ENCODE measurements at regions not wholly inside any gene's neighbourhood (a gene's known extent, or its start where the extent isn't known, plus 50 kb on each side); places are given as distances from the start of the nearest gene placed in this dataset.
"Not testable (repeated sequence)": the region's sequence is repeated elsewhere in the genome, so short reads cannot be mapped to it uniquely, and the experiment has no call there.

- TF ChIP-seq, protein P1, sequence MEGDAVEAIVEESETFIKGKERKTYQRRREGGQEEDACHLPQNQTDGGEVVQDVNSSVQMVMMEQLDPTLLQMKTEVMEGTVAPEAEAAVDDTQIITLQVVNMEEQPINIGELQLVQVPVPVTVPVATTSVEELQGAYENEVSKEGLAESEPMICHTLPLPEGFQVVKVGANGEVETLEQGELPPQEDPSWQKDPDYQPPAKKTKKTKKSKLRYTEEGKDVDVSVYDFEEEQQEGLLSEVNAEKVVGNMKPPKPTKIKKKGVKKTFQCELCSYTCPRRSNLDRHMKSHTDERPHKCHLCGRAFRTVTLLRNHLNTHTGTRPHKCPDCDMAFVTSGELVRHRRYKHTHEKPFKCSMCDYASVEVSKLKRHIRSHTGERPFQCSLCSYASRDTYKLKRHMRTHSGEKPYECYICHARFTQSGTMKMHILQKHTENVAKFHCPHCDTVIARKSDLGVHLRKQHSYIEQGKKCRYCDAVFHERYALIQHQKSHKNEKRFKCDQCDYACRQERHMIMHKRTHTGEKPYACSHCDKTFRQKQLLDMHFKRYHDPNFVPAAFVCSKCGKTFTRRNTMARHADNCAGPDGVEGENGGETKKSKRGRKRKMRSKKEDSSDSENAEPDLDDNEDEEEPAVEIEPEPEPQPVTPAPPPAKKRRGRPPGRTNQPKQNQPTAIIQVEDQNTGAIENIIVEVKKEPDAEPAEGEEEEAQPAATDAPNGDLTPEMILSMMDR (IDR thresholded peaks at IDR 0.05; ENCODE audit: unreplicated experiment), result no peak
- H3K4me3 Mint-ChIP-seq (ENCODE audit: unreplicated experiment), result no peak overlapping the region
- H3K36me3 Mint-ChIP-seq (ENCODE audit: low read depth, unreplicated experiment), result peaks cover 14% of the 10 kb centered on the region
- H3K27me3 Mint-ChIP-seq (ENCODE audit: unreplicated experiment), result peaks cover 12% of the 10 kb centered on the region
- no peak for DNase-seq (ENCODE audit: low spot score)
- H3K27ac Mint-ChIP-seq (ENCODE audit: unreplicated experiment), result no peak overlapping the region
- no peaks in the 10 kb centered on the region for H3K9me3 Mint-ChIP-seq (ENCODE audit: unreplicated experiment)
- H3K4me1 Mint-ChIP-seq (ENCODE audit: unreplicated experiment), result peaks cover 13% of the 10 kb centered on the region
These were observed 62.2 kb upstream of the TINAGL1 start for GRCh38 chr1:31514117-31514516.

- H3K27me3 Mint-ChIP-seq (ENCODE audit: unreplicated experiment), result peaks cover 9% of the 10 kb centered on the region
- DNase-seq (ENCODE audit: low spot score), result no peak
- peaks cover 10% of the 10 kb centered on the region for H3K4me1 Mint-ChIP-seq (ENCODE audit: unreplicated experiment)
- TF ChIP-seq, protein P1 (IDR thresholded peaks at IDR 0.05; ENCODE audit: unreplicated experiment), result no peak
- H3K4me3 Mint-ChIP-seq (ENCODE audit: unreplicated experiment), result no peak overlapping the region
- peaks cover 14% of the 10 kb centered on the region for H3K36me3 Mint-ChIP-seq (ENCODE audit: low read depth, unreplicated experiment)
- H3K9me3 Mint-ChIP-seq (ENCODE audit: unreplicated experiment), result no peaks in the 10 kb centered on the region
- no peak overlapping the region for H3K27ac Mint-ChIP-seq (ENCODE audit: unreplicated experiment)
These were observed 61.1 kb upstream of the TINAGL1 start for GRCh38 chr1:31515056-31515775.

GRCh38 chr1:31515936-31516335, 60.4 kb upstream of the TINAGL1 start:
- H3K4me3 Mint-ChIP-seq (ENCODE audit: unreplicated experiment), result no peak overlapping the region
- H3K27ac Mint-ChIP-seq (ENCODE audit: unreplicated experiment), result no peak overlapping the region
- peaks cover 9% of the 10 kb centered on the region for H3K27me3 Mint-ChIP-seq (ENCODE audit: unreplicated experiment)
- TF ChIP-seq, protein P1 (IDR thresholded peaks at IDR 0.05; ENCODE audit: unreplicated experiment), result no peak
- H3K9me3 Mint-ChIP-seq (ENCODE audit: unreplicated experiment), result no peaks in the 10 kb centered on the region
- H3K4me1 Mint-ChIP-seq (ENCODE audit: unreplicated experiment), result peaks cover 15% of the 10 kb centered on the region
- peaks cover 17% of the 10 kb centered on the region for H3K36me3 Mint-ChIP-seq (ENCODE audit: low read depth, unreplicated experiment)
- no peak for DNase-seq (ENCODE audit: low spot score)

DNA sequence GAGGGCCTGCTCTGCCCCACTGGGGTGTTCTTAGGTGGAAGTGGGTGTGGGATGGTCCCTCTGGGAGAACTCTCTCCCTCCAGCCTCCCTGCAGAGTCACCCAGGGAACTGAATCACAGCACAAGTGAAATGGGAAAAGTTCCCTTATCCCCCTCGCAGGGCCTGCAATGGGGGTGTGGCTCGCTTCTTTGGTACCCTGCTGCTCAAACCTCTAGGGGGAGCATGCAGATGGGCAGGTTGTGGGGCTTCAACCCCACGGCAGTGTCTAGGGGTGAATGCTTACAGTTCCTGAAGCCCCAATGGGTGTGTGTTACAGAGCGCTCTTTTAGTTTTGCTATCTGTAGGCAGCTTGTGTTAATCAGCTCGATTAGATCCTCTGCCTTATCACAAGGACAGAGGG, 59.0 kb upstream of the TINAGL1 start:
- no peaks in the 10 kb centered on the region for H3K9me3 Mint-ChIP-seq (ENCODE audit: unreplicated experiment)
- H3K4me1 Mint-ChIP-seq (ENCODE audit: unreplicated experiment), result peaks cover 15% of the 10 kb centered on the region
- DNase-seq (ENCODE audit: low spot score), result no peak
- no peak overlapping the region for H3K4me3 Mint-ChIP-seq (ENCODE audit: unreplicated experiment)
- TF ChIP-seq, protein P1 (IDR thresholded peaks at IDR 0.05; ENCODE audit: unreplicated experiment), result no peak
- no peak overlapping the region for H3K27ac Mint-ChIP-seq (ENCODE audit: unreplicated experiment)
- peaks cover 10% of the 10 kb centered on the region for H3K27me3 Mint-ChIP-seq (ENCODE audit: unreplicated experiment)
- peaks cover 18% of the 10 kb centered on the region for H3K36me3 Mint-ChIP-seq (ENCODE audit: low read depth, unreplicated experiment)

DNA sequence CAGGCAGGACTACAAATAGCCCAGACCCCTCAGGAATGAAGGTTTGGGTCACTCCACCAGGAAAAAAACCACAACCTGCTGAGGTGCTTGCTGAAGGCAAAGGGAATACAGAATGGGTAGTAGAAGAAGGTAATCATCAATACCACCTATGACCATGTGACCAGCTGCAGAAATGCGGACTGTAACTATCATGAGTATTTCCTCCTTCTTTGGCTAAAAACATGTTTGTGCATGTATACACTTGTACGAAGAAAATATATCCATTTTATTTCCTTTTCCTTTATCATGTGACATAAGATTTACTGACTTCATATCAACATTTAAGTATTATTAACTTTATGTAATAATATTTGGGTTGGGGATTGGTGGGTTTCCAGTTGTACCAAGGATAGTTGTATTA, 58.3 kb upstream of the TINAGL1 start:
- H3K27ac Mint-ChIP-seq (ENCODE audit: unreplicated experiment); DNase-seq (ENCODE audit: low spot score); H3K27me3 Mint-ChIP-seq (ENCODE audit: unreplicated experiment); H3K4me3 Mint-ChIP-seq (ENCODE audit: unreplicated experiment); H3K9me3 Mint-ChIP-seq (ENCODE audit: unreplicated experiment): not testable (repeated sequence)
- Mint-ChIP-seq H3K4me1 (ENCODE audit: unreplicated experiment) (peaks cover 15% of the 10 kb centered on the region), H3K36me3 (ENCODE audit: low read depth, unreplicated experiment) (peaks cover 15% of the 10 kb centered on the region)
